ENCODE measurements at regions not wholly inside any gene's neighbourhood (a gene's known extent, or its start where the extent isn't known, plus 50 kb on each side); places are given as distances from the start of the nearest gene placed in this dataset.
"Not testable (repeated sequence)": the region's sequence is repeated elsewhere in the genome, so short reads cannot be mapped to it uniquely, and the experiment has no call there.

- no peak for DNase-seq (ENCODE audit: insufficient read length, low spot score)
- FAIRE-seq, result no peak
Measured at GRCh38 chr18:43341014-43341413, 63.7 kb upstream of the SYT4 start.

- DNase-seq (ENCODE audit: insufficient read length, low spot score) (no peak), FAIRE-seq (no peak)
Measured at GRCh38 chr18:43350176-43350575, 72.9 kb upstream of the SYT4 start.

GRCh38 chr18:43364535-43364934, 87.2 kb upstream of the SYT4 start:
- DNase-seq (ENCODE audit: insufficient read length, low spot score) (no peak), FAIRE-seq (no peak)

GRCh38 chr18:43367895-43368294, 90.6 kb upstream of the SYT4 start:
- no peak for DNase-seq (ENCODE audit: insufficient read length, low spot score)
- FAIRE-seq, result no peak

- not testable (repeated sequence) for DNase-seq (ENCODE audit: insufficient read length, low spot score); FAIRE-seq
Measured at GRCh38 chr18:43369311-43369710, 92.0 kb upstream of the SYT4 start.

- DNase-seq (ENCODE audit: insufficient read length, low spot score), result no peak
- no peak for FAIRE-seq
Measured at GRCh38 chr18:43372773-43373172, 95.5 kb upstream of the SYT4 start.

- no peak for DNase-seq (ENCODE audit: insufficient read length, low spot score)
- FAIRE-seq, result no peak
Measured at GRCh38 chr18:43380104-43380672, 102.9 kb upstream of the SYT4 start.

GRCh38 chr18:43382641-43383403, 105.5 kb upstream of the SYT4 start:
- DNase-seq (ENCODE audit: insufficient read length, low spot score) (no peak), FAIRE-seq (no peak)

GRCh38 chr18:43389163-43389562, 111.9 kb upstream of the SYT4 start:
- FAIRE-seq, result no peak

GRCh38 chr18:43392168-43392567, 114.9 kb upstream of the SYT4 start:
- FAIRE-seq (no peak), DNase-seq (ENCODE audit: insufficient read length, low spot score) (no peak)

More at GRCh38 chr18:43389163-43389562, 111.9 kb upstream of the SYT4 start:
- no peak for DNase-seq (ENCODE audit: insufficient read length, low spot score)

- DNase-seq (ENCODE audit: insufficient read length, low spot score), result no peak
- FAIRE-seq, result no peak
Measured at GRCh38 chr18:43393174-43393573, 115.9 kb upstream of the SYT4 start.

- DNase-seq (ENCODE audit: insufficient read length, low spot score) (no peak), FAIRE-seq (no peak)
Measured at GRCh38 chr18:43396266-43396665, 119.0 kb upstream of the SYT4 start.

- DNase-seq (ENCODE audit: insufficient read length, low spot score) (no peak), FAIRE-seq (no peak)
Measured at GRCh38 chr18:43398601-43399000, 121.3 kb upstream of the SYT4 start.

- FAIRE-seq, result no peak
Measured at GRCh38 chr18:43405097-43405496, 127.8 kb upstream of the SYT4 start.

GRCh38 chr18:43414006-43414405, 136.7 kb upstream of the SYT4 start:
- no peak for DNase-seq (ENCODE audit: insufficient read length, low spot score)
- no peak for FAIRE-seq

More at GRCh38 chr18:43405097-43405496, 127.8 kb upstream of the SYT4 start:
- no peak for DNase-seq (ENCODE audit: insufficient read length, low spot score)

GRCh38 chr18:43420091-43420490, 142.8 kb upstream of the SYT4 start:
- no peak for FAIRE-seq

GRCh38 chr18:43420950-43421349, 143.7 kb upstream of the SYT4 start:
- no peak for DNase-seq (ENCODE audit: insufficient read length, low spot score)
- FAIRE-seq, result no peak

More at GRCh38 chr18:43420091-43420490, 142.8 kb upstream of the SYT4 start:
- DNase-seq (ENCODE audit: insufficient read length, low spot score), result no peak

GRCh38 chr18:43422518-43422917, 145.2 kb upstream of the SYT4 start:
- FAIRE-seq (no peak), DNase-seq (ENCODE audit: insufficient read length, low spot score) (no peak)

GRCh38 chr18:43435851-43436250, 158.6 kb upstream of the SYT4 start:
- DNase-seq (ENCODE audit: insufficient read length, low spot score), result no peak

GRCh38 chr18:43442131-43442530, 164.8 kb upstream of the SYT4 start:
- no peak for DNase-seq (ENCODE audit: insufficient read length, low spot score)
- no peak for FAIRE-seq

More at GRCh38 chr18:43435851-43436250, 158.6 kb upstream of the SYT4 start:
- FAIRE-seq, result no peak

- no peak for FAIRE-seq
- DNase-seq (ENCODE audit: insufficient read length, low spot score), result no peak
Measured at GRCh38 chr18:43442571-43442970, 165.3 kb upstream of the SYT4 start.

- FAIRE-seq (no peak), DNase-seq (ENCODE audit: insufficient read length, low spot score) (no peak)
Measured at GRCh38 chr18:43465483-43465882, 188.2 kb upstream of the SYT4 start.
